22Rv1 (cell line): ENCODE measurements at regions not wholly inside any gene's neighbourhood (a gene's known extent, or its start where the extent isn't known, plus 50 kb on each side); places are given as distances from the start of the nearest gene placed in this dataset.

Source experiments
- CTCF ChIP-seq: fragments of 450-650 bp; IDR thresholded peaks from 2 replicates; pipeline ENCODE4 v1.5.1; 2017; ENCODE audit warnings: mild to moderate bottlenecking
- ZFX ChIP-seq: fragments of 450-650 bp; IDR thresholded peaks from 2 replicates; pipeline ENCODE4 v1.6.1; 2017; ENCODE audit warnings: antibody characterized with exemption, borderline replicate concordance

- no peak for TF ChIP-seq CTCF
- no peak for TF ChIP-seq ZFX
These were observed 930.2 kb upstream of the DIAPH2 start for GRCh38 chrX:95754411-95754810.
